GM12891 (cell line): ENCODE measurements at regions not wholly inside any gene's neighbourhood (a gene's known extent, or its start where the extent isn't known, plus 50 kb on each side); places are given as distances from the start of the nearest gene placed in this dataset.

Experiments
- POLR2A ChIP-seq: IDR thresholded peaks from 2 replicates; pipeline ENCODE4 v1.6.1; 2011; ENCODE audit warnings: low read depth, low read length, control low read depth
- POLR2AphosphoS5 ChIP-seq: IDR thresholded peaks from 2 replicates; pipeline ENCODE4 v1.6.1; 2011; ENCODE audit warnings: low read depth, low read length, control low read depth
- POU2F2 ChIP-seq: IDR thresholded peaks from 2 replicates; pipeline ENCODE4 v1.6.1; 2011; ENCODE audit warnings: low read depth, mild to moderate bottlenecking, control low read depth, low read length, moderate library complexity
- SPI1 ChIP-seq: IDR thresholded peaks from 2 replicates; pipeline ENCODE4 v1.6.1; 2011; ENCODE audit warnings: low read depth, low read length, control low read depth
- TAF1 ChIP-seq: IDR thresholded peaks from 2 replicates; pipeline ENCODE4 v1.6.1; 2011; ENCODE audit warnings: low read depth, low read length, control low read depth

- TF ChIP-seq POLR2A: no peak
- TF ChIP-seq POLR2AphosphoS5: no peak
- TF ChIP-seq TAF1: no peak
- no peak for TF ChIP-seq SPI1
- no peak for TF ChIP-seq POU2F2
Measured at GRCh38 chrX:63032811-63033210, 318.3 kb downstream of the SPIN4 start.
